HFFc6 (cell line): ENCODE measurements at regions not wholly inside any gene's neighbourhood (a gene's known extent, or its start where the extent isn't known, plus 50 kb on each side); places are given as distances from the start of the nearest gene placed in this dataset.
"Not testable (repeated sequence)": the region's sequence is repeated elsewhere in the genome, so short reads cannot be mapped to it uniquely, and the experiment has no call there.

Experiments
- DNase-seq: peaks from one replicate; pipeline ENCODE4 v3.0.0-alpha.2; 2018
- H3K27ac Mint-ChIP-seq: 2 replicates; pipeline ENCODE4 v1.8.0; 2020; ENCODE audit warnings: mild to moderate bottlenecking, mixed read lengths
- H3K27me3 Mint-ChIP-seq: 2 replicates; pipeline ENCODE4 v1.8.0; 2021; ENCODE audit warnings: mild to moderate bottlenecking, moderate library complexity, mixed read lengths; ENCODE audit not compliant: insufficient read depth
- H3K36me3 Mint-ChIP-seq: 2 replicates; pipeline ENCODE4 v1.8.0; 2021; ENCODE audit warnings: low read depth, mixed read lengths
- H3K4me1 Mint-ChIP-seq: 2 replicates; pipeline ENCODE4 v1.8.0; 2020; ENCODE audit warnings: low read depth, mixed read lengths
- H3K4me3 Mint-ChIP-seq: 2 replicates; pipeline ENCODE4 v1.8.0; 2020; ENCODE audit warnings: mild to moderate bottlenecking, moderate library complexity, mixed read lengths
- H3K9me3 Mint-ChIP-seq: 2 replicates; pipeline ENCODE4 v1.8.0; 2020; ENCODE audit warnings: mild to moderate bottlenecking, mixed read lengths
- CTCF ChIP-seq: fragments of 200-600 bp; sonication (generic); IDR thresholded peaks from 2 replicates; pipeline ENCODE4 v1.5.0; 2021; ENCODE audit warnings: antibody characterized with exemption, mild to moderate bottlenecking

- Mint-ChIP-seq H3K4me3 (no peak overlapping the region), H3K27me3 (no peaks in the 10 kb centered on the region), H3K27ac (no peak overlapping the region), H3K36me3 (no peaks in the 10 kb centered on the region), H3K4me1 (peaks cover 54% of the 10 kb centered on the region), H3K9me3 (peaks cover 4% of the 10 kb centered on the region)
- TF ChIP-seq CTCF, result no peak
- no peak for DNase-seq
Measured at GRCh38 chr9:16064771-16065170, 511.9 kb downstream of the CCDC171 start.

GRCh38 chr9:16066201-16066600, 513.4 kb downstream of the CCDC171 start:
- not testable (repeated sequence) for H3K27ac Mint-ChIP-seq, H3K4me3 Mint-ChIP-seq, DNase-seq, H3K36me3 Mint-ChIP-seq, H3K9me3 Mint-ChIP-seq
- Mint-ChIP-seq H3K4me1 (peaks cover 40% of the 10 kb centered on the region), H3K27me3 (peaks cover 10% of the 10 kb centered on the region)

- peaks cover 15% of the 10 kb centered on the region for H3K27me3 Mint-ChIP-seq
- peaks cover 4% of the 10 kb centered on the region for H3K9me3 Mint-ChIP-seq
- DNase-seq, result no peak
- H3K27ac Mint-ChIP-seq, result no peak overlapping the region
- H3K4me3 Mint-ChIP-seq, result no peak overlapping the region
- H3K36me3 Mint-ChIP-seq, result no peaks in the 10 kb centered on the region
- TF ChIP-seq CTCF, result no peak
- peaks cover 21% of the 10 kb centered on the region for H3K4me1 Mint-ChIP-seq
Measured at GRCh38 chr9:16068476-16068875, 515.6 kb downstream of the CCDC171 start.

- Mint-ChIP-seq H3K4me3 (no peak overlapping the region), H3K4me1 (peaks cover 13% of the 10 kb centered on the region), H3K9me3 (peaks cover 4% of the 10 kb centered on the region), H3K27ac (no peak overlapping the region), H3K36me3 (no peaks in the 10 kb centered on the region), H3K27me3 (peaks cover 16% of the 10 kb centered on the region)
- no peak for DNase-seq
- no peak for TF ChIP-seq CTCF
Measured at GRCh38 chr9:16069249-16069648, 516.4 kb downstream of the CCDC171 start.

GRCh38 chr9:16069671-16070454, 517.0 kb downstream of the CCDC171 start:
- DNase-seq, result no peak
- peaks cover 16% of the 10 kb centered on the region for H3K27me3 Mint-ChIP-seq
- no peak overlapping the region for H3K4me3 Mint-ChIP-seq
- H3K4me1 Mint-ChIP-seq, result peaks cover 13% of the 10 kb centered on the region
- H3K9me3 Mint-ChIP-seq, result peaks cover 4% of the 10 kb centered on the region
- no peak for TF ChIP-seq CTCF
- no peak overlapping the region for H3K27ac Mint-ChIP-seq
- H3K36me3 Mint-ChIP-seq, result no peaks in the 10 kb centered on the region

- Mint-ChIP-seq H3K9me3 (peaks cover 4% of the 10 kb centered on the region), H3K4me1 (peaks cover 18% of the 10 kb centered on the region), H3K27me3 (peaks cover 16% of the 10 kb centered on the region), H3K36me3 (no peaks in the 10 kb centered on the region), H3K4me3 (no peak overlapping the region), H3K27ac (no peak overlapping the region)
- no peak for DNase-seq
- no peak for TF ChIP-seq CTCF
Measured at GRCh38 chr9:16070455-16071145, 517.8 kb downstream of the CCDC171 start.
